ENCODE measurements at regions not wholly inside any gene's neighbourhood (a gene's known extent, or its start where the extent isn't known, plus 50 kb on each side); places are given as distances from the start of the nearest gene placed in this dataset.

DNA sequence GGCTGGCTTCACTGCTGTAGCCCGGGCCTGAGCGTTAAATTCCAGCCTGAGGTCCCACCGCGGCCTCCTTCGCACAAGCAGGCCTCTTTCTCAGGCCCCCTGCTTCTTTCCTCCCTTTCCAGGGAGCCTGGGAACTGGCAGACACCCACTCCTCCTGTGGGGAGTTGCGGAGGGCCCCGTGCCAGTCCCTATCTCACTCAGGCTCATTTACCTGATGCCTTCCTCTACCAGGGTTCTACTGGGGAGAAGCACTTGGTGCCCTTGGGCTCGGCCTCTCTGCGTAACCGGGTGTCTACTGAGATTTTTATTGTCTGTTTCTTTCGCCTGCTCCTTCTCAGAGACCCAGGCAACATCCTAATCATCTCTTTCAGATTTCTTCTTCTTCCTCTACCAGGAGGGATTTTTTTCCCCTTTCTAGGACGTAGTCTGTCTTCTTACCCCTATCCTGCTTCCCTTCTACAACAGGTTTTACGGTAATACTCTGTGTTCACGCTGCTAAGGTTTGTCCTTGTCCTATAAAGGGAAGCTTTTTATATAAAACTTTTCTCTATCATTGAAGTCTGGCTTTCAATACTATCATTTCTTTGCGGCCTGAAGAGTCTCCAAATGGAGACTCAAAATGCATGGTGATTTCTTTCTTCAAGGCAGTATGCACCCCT is 135.4 kb upstream of the GPR12 start:
- no peak for TF ChIP-seq POLR2A (IDR thresholded peaks at IDR 0.05)
- TF ChIP-seq, protein P1, sequence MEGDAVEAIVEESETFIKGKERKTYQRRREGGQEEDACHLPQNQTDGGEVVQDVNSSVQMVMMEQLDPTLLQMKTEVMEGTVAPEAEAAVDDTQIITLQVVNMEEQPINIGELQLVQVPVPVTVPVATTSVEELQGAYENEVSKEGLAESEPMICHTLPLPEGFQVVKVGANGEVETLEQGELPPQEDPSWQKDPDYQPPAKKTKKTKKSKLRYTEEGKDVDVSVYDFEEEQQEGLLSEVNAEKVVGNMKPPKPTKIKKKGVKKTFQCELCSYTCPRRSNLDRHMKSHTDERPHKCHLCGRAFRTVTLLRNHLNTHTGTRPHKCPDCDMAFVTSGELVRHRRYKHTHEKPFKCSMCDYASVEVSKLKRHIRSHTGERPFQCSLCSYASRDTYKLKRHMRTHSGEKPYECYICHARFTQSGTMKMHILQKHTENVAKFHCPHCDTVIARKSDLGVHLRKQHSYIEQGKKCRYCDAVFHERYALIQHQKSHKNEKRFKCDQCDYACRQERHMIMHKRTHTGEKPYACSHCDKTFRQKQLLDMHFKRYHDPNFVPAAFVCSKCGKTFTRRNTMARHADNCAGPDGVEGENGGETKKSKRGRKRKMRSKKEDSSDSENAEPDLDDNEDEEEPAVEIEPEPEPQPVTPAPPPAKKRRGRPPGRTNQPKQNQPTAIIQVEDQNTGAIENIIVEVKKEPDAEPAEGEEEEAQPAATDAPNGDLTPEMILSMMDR (IDR thresholded peaks at IDR 0.05): no peak

Measured in Peyer's patch (tissue), 4 donors.